Sigmoid colon (tissue), 4 donors: ENCODE measurements at regions not wholly inside any gene's neighbourhood (a gene's known extent, or its start where the extent isn't known, plus 50 kb on each side); places are given as distances from the start of the nearest gene placed in this dataset.
"Not testable (repeated sequence)": the region's sequence is repeated elsewhere in the genome, so short reads cannot be mapped to it uniquely, and the experiment has no call there.

Source experiments
- CTCF ChIP-seq, 4 experiments: fragments of 450-650 bp in 3 of 4; fragments of 200-600 bp in 1 of 4; IDR thresholded peaks; one replicate each; pipeline ENCODE4 v1.5.1; 2016 to 2019; ENCODE audit warnings: antibody characterized with exemption in 4 of 4, mild to moderate bottlenecking in 3 of 4, moderate library complexity in 2 of 4
- EP300 ChIP-seq, 4 donors: sonication (generic); formaldehyde crosslinking; IDR thresholded peaks; one replicate each; pipeline ENCODE4 v1.6.1; 2017; ENCODE audit warnings: antibody characterized with exemption in 4 of 4
- POLR2A ChIP-seq, 2 donors: fragments of 450-650 bp; IDR thresholded peaks; one replicate each; pipeline ENCODE4 v1.6.1; 2016; ENCODE audit warnings: antibody characterized with exemption in 2 of 2, mild to moderate bottlenecking in 2 of 2, moderate library complexity in 2 of 2

- TF ChIP-seq POLR2A, EP300, CTCF (IDR thresholded peaks at IDR 0.05): not testable (repeated sequence)
Measured at GRCh38 chr3:193927413-193928206, 208.3 kb upstream of the HES1 start.
